Ureter (tissue), 1 donor: ENCODE measurements at regions not wholly inside any gene's neighbourhood (a gene's known extent, or its start where the extent isn't known, plus 50 kb on each side); places are given as distances from the start of the nearest gene placed in this dataset.

Experiments
- DNase-seq: peaks from one replicate; pipeline ENCODE4 v3.0.0-alpha.2; 2020; ENCODE audit warnings: low spot score
- donor health status: DM: yes; HTN: yes; CAD: no.

DNA sequence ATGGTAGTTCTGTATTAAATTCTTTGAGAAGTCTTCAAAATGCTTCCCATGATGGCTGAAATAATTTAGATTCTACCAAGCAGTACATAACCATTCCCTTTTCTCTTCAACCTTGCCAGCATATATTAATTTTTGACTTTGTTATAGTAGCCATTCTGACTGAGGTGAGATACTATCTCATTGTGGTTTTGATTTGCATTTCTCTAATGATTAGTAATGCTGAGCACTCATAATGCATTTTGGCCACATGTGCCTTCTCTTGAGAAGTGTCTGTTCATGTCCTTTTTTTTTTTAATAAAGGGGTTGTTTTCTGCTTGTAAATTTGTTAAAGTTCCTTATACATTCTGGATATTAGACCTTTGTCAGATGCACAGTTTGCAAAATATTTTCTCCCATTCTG, 173.9 kb downstream of the CALCRL start:
- DNase-seq, result no peak

DNA sequence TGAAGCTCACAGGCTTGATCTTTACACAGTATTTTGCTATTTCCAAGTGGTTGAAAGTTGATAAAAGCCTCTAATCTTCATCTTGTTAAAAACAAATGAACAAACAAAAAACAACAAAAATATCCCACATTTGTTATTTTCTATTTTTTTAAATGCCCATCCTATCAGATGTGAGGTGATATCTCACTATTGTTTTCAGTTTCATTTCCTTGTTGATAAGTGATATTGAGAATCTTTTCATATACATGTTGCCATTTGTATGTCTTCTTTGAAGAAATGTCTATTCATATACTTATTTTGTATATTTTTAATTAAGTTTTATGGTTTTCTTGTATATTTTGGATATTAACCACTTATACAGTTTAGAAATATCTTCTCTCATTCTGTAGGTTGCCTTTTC, 175.8 kb downstream of the CALCRL start:
- no peak for DNase-seq

GRCh38 chr2:187271825-187272224, 176.2 kb downstream of the CALCRL start:
- no peak for DNase-seq

- DNase-seq, result no peak
These were observed 181.4 kb downstream of the CALCRL start for GRCh38 chr2:187266645-187267044.

DNA sequence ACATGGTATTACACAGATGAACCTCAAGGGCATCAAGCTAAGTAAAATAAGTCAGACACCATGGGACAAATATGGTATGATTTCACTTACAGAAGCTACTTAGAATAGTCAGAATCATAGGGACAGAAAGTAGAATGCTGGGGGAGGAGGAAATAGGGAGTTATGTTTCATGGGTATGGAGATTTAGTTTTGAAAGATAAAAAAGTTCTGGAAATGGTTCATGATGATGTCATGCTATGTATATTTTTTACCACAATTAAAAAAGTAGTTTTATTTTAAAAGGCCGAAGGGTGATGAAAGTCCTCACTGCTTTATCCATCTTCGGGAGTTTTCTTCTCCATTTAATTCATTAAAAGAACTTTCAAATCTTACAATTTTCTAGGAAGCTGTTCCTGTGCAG, 181.9 kb downstream of the CALCRL start:
- DNase-seq, result no peak

- DNase-seq, result no peak
These were observed 183.4 kb downstream of the CALCRL start for GRCh38 chr2:187264612-187265011.

DNA sequence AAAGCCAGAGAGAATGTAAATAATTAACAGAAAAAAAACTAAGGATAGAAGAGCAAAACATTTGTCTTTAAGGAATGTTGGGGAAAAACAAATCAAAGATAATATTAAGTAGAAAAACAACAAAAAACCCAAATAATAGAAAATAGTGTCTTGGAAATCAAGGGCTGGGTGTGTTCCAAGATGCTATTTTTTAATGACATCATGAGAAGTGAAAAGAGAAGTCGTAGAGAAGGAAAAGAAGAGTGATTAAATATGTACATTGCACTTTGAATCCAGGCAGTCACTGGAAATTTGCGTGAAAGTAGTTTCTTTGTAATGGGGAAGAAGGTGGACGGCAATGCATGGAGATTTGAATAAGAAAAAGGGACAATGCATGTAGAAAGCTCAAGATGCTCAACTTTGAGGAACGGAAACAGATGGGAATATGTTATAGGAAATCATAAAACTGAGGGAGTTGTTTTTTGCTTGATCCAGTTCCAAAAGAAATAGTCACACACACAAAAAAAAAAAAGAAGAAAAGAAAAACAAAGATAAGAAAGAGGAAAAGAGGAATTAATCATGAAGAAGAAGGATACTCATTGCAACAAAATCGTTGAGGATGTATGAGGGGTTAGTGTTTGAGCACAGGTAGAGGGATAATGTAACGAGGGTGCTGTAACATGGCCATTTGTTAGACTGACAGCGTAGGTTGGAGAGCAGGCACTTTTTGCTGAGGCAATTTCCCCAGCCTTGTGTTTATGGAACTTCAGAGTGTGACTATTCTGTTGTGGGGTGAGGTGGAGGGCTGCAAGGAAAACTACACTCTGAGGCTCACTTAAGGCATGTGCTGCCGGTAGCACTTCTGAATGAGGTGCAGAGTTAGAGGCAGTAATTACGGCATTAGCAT, 184.1 kb downstream of the CALCRL start:
- no peak for DNase-seq

- no peak for DNase-seq
These were observed 186.3 kb downstream of the CALCRL start for GRCh38 chr2:187261705-187262104.

- DNase-seq, result no peak
These were observed 196.0 kb downstream of the CALCRL start for GRCh38 chr2:187252063-187252462.

- DNase-seq, result no peak
These were observed 197.9 kb downstream of the CALCRL start for GRCh38 chr2:187250137-187250536.

- no peak for DNase-seq
These were observed 214.2 kb downstream of the CALCRL start for GRCh38 chr2:187233811-187234210.

GRCh38 chr2:187232749-187233148, 215.3 kb downstream of the CALCRL start:
- no peak for DNase-seq

DNA sequence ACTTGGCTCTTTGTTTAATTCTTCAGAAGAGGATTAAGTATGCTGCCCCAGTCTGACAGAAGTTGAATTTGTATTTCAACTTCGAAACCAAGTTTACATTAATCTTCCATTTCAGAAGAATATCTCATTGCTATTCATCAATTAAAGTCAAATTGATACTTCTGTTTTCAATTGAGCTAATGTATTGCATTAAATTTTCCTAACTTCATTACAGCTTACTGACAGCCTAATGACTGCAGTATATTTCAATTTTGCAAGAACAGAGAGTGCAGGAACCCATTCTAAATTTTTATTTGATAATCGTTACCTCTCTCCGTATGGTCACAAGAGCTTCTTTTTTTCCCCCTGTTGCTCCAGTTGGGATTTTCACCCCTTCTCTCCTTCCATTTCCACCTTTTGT, 218.0 kb downstream of the CALCRL start:
- no peak for DNase-seq

DNA sequence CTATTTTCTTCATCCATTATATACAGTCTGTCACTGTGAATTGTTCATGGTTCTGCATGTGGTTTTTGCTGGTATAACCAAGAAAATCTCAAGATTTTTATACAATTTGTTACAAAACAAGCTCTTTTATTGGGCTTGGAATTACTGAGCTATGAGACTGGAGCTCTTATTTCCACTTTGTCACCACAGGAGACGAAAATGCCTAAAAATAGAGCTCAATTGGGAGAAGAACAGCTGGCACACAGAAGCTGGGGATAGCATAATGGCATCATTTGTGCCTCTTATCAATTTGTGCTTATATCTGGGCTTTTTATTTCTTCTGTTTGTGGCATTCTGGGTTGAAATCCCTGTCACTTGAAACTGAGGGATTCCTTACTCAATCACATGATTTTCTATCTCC, 219.1 kb downstream of the CALCRL start:
- no peak for DNase-seq

DNA sequence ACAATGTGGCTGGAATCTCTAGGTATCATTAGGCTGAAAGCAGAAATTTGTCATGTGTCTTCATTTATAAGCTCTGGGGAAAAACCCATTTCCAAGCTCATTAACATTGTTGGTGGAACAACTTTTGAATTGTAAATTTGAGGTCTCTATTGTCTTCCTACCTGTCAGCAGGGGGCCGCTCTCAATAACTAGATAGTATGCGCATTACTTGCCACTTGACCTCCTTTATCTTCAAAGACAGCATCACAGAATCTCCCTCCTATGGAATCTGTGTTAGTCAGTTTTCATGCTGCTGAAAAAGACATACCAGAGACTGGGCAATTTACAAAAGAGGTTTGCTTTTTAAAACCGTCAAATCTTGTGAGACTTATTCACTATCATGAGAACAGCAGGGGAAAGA, 223.1 kb downstream of the CALCRL start:
- no peak for DNase-seq

- no peak for DNase-seq
These were observed 228.0 kb downstream of the CALCRL start for GRCh38 chr2:187220071-187220470.

GRCh38 chr2:187215532-187216240, 232.4 kb downstream of the CALCRL start:
- no peak for DNase-seq

- DNase-seq, result no peak
These were observed 233.7 kb downstream of the CALCRL start for GRCh38 chr2:187214306-187214705.

GRCh38 chr2:187213798-187214197, 234.3 kb downstream of the CALCRL start:
- no peak for DNase-seq

DNA sequence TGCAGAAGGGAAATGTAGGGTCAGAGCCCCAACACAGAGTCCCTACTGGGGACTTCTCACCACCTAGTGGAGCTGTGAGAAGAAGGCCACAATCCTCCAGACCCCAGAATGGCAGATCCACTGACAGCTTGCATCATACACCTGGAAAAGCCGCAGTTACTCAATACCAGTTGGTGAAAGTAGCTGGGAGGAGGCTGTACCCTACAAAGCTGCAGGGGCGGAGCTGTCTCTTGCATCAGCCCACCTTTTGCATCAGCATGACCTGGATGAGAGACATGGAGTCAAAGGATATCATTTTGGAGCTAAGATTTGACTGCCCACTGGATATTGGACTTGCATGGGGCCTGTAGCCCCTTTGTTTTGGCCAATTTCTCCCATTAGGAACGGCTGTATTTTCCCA, 237.3 kb downstream of the CALCRL start:
- no peak for DNase-seq

DNA sequence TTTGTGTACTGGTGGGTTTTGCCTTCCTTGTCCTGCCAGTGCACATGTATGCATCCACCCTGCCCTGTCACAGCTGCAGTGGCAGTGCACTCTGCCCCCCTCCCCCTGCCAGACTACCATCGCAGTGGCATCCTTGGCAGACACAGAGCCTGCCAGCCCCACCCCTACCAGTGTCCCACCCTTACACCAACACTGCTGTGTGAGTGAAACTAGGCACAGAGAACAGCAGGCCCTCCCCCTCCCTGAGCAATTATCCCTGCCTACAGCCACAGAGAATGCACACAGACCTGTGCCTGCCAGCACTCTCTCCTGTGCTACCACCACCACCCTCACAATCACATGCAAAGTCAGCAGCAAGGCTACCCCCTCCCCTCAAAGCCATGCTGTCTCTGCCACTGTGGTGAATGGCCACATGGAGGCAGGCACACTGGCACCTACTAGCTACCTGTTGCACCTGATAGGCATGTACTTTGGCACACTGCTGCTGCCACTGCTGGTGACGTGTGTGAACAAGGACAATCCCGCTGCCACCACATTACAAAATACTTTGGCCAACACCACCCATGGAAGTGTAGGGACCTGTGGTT, 239.8 kb downstream of the CALCRL start:
- DNase-seq, result no peak

- no peak for DNase-seq
These were observed 240.9 kb downstream of the CALCRL start for GRCh38 chr2:187207126-187207525.

GRCh38 chr2:187206471-187206870, 241.6 kb downstream of the CALCRL start:
- DNase-seq, result no peak
